Parathyroid adenoma (tissue), 2 donors: ENCODE measurements at regions not wholly inside any gene's neighbourhood (a gene's known extent, or its start where the extent isn't known, plus 50 kb on each side); places are given as distances from the start of the nearest gene placed in this dataset.

Source experiments
- H2AFZ ChIP-seq: fragments of 300-600 bp; sonication (generic); one replicate; pipeline ENCODE4 v1.7.0; 2017; ENCODE audit warnings: antibody characterized with exemption, mild to moderate bottlenecking
- H3K27ac ChIP-seq: fragments of 300-600 bp; sonication (generic); one replicate; pipeline ENCODE4 v1.7.0; 2017
- H3K27me3 ChIP-seq: fragments of 300-600 bp; sonication (generic); one replicate; pipeline ENCODE4 v1.7.0; 2017; ENCODE audit warnings: low read length; ENCODE audit not compliant: control insufficient read depth, insufficient read depth
- H3K36me3 ChIP-seq: fragments of 300-600 bp; sonication (generic); one replicate; pipeline ENCODE4 v1.7.0; 2017; ENCODE audit warnings: low read length; ENCODE audit not compliant: control insufficient read depth, insufficient read depth
- H3K4me1 ChIP-seq: fragments of 300-600 bp; sonication (generic); one replicate; pipeline ENCODE4 v1.7.0; 2017; ENCODE audit warnings: control low read depth
- H3K4me2 ChIP-seq: fragments of 300-600 bp; sonication (generic); one replicate; pipeline ENCODE4 v1.7.0; 2017; ENCODE audit warnings: low read length
- H3K4me3 ChIP-seq: fragments of 300-600 bp; sonication (generic); one replicate; pipeline ENCODE4 v1.7.0; 2017; ENCODE audit warnings: low read depth, low read length
- H3K79me2 ChIP-seq: fragments of 300-600 bp; sonication (generic); one replicate; pipeline ENCODE4 v1.7.0; 2017; ENCODE audit warnings: control low read depth
- H3K9ac ChIP-seq: fragments of 300-600 bp; sonication (generic); one replicate; pipeline ENCODE4 v1.7.0; 2017; ENCODE audit warnings: mild to moderate bottlenecking
- H3K9me3 ChIP-seq: fragments of 300-600 bp; sonication (generic); one replicate; pipeline ENCODE4 v1.7.0; 2017; ENCODE audit warnings: low read length; ENCODE audit not compliant: control insufficient read depth
- CTCF ChIP-seq: fragments of 300-600 bp; sonication (generic); IDR thresholded peaks from one replicate; pipeline ENCODE4 v1.7.0; 2017; ENCODE audit warnings: antibody characterized with exemption, mild to moderate bottlenecking
- donor health status: primary hyperparathyroidism.

DNA sequence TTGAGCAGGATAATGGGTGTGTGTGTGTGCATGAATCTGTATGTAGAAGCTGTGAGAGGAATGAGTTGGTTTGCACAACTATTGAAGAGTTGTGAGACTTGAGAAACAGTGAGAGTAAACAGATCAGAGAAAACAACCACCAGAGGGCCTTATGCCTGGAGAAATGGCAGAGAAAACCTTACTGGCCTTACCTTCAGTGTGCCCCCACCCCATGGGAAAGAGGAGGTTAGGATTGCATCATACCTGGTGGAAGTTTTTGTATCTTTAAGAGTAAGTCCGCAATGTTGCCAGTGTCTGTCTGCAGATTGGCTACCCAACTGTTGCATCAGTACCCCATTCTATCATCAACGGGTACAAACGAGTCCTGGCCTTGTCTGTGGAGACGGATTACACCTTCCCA is 1909.4 kb upstream of the WWC1 start:
- no peaks in the 10 kb centered on the region for H3K27me3 ChIP-seq
- H3K9ac ChIP-seq = no peak overlapping the region
- no peaks in the 10 kb centered on the region for H3K9me3 ChIP-seq
- no peak overlapping the region for H3K4me3 ChIP-seq
- H3K4me1 ChIP-seq = no peaks in the 10 kb centered on the region
- no peaks in the 10 kb centered on the region for H3K36me3 ChIP-seq
- H3K79me2 ChIP-seq = no peaks in the 10 kb centered on the region
- no peak overlapping the region for H3K4me2 ChIP-seq
- no peak overlapping the region for H3K27ac ChIP-seq
- no peak for TF ChIP-seq CTCF
- no peak overlapping the region for H2AFZ ChIP-seq

DNA sequence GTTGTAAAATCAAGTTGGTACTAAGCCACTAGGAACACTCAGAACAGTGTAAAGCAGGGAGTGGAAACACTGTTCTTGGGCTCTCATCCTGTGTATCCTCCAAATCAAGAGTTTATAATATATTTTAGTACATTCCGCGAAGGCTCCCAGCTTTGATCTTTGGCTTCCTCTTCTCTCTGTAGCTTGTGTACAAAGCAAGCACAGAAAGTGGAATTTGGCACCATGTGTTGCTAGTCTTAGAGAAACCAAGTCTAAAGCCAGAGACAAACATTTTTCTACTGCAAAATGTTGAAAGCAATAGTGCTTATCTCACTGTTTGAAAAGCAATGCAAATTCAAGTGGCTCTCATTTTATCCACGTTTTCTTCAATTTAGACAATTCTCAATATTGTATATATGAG is 1893.3 kb upstream of the WWC1 start:
- H3K79me2 ChIP-seq = no peaks in the 10 kb centered on the region
- H3K27me3 ChIP-seq = no peaks in the 10 kb centered on the region
- no peak overlapping the region for H2AFZ ChIP-seq
- H3K9ac ChIP-seq = no peak overlapping the region
- no peak overlapping the region for H3K27ac ChIP-seq
- H3K4me3 ChIP-seq = no peak overlapping the region
- no peak for TF ChIP-seq CTCF
- no peaks in the 10 kb centered on the region for H3K4me1 ChIP-seq
- no peaks in the 10 kb centered on the region for H3K36me3 ChIP-seq
- no peak overlapping the region for H3K4me2 ChIP-seq
- no peaks in the 10 kb centered on the region for H3K9me3 ChIP-seq

GRCh38 chr5:166399781-166400180 is 1891.7 kb upstream of the WWC1 start:
- Histone ChIP-seq H3K4me1 (no peaks in the 10 kb centered on the region), H3K4me2 (no peak overlapping the region), H3K9me3 (no peaks in the 10 kb centered on the region), H3K9ac (no peak overlapping the region), H2AFZ (no peak overlapping the region), H3K79me2 (no peaks in the 10 kb centered on the region), H3K4me3 (no peak overlapping the region), H3K36me3 (no peaks in the 10 kb centered on the region), H3K27ac (no peak overlapping the region), H3K27me3 (no peaks in the 10 kb centered on the region)
- no peak for TF ChIP-seq CTCF

- Histone ChIP-seq H3K36me3 (no peaks in the 10 kb centered on the region), H2AFZ (no peak overlapping the region), H3K9me3 (no peaks in the 10 kb centered on the region), H3K27ac (no peak overlapping the region), H3K27me3 (no peaks in the 10 kb centered on the region), H3K79me2 (no peaks in the 10 kb centered on the region), H3K4me1 (no peaks in the 10 kb centered on the region), H3K4me3 (no peak overlapping the region), H3K4me2 (no peak overlapping the region), H3K9ac (no peak overlapping the region)
- TF ChIP-seq CTCF = no peak
These were observed 1890.1 kb upstream of the WWC1 start for GRCh38 chr5:166401391-166401790.

DNA sequence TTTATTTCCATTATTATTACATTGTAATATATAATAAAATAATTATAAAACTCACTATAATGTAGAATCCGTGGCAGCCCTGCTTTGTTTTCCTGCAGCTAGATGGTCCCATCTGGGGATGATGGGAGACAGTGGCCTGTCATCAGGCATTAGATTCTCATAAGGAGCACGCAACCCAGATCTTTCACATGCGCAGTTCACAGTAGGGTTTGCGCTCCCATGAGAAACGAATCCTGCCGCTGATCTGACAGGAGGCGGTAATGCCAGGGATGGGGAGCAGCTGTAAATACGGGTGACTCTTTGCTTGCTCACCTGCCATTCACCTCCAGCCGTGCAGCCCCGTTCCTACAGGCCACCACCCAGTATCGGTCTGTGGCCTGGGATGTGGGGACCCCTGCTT is 1879.3 kb upstream of the WWC1 start:
- Histone ChIP-seq H3K9ac (no peak overlapping the region), H3K27me3 (no peaks in the 10 kb centered on the region), H3K9me3 (no peaks in the 10 kb centered on the region), H3K4me3 (no peak overlapping the region), H2AFZ (no peak overlapping the region), H3K4me1 (no peaks in the 10 kb centered on the region), H3K79me2 (no peaks in the 10 kb centered on the region), H3K36me3 (no peaks in the 10 kb centered on the region), H3K27ac (no peak overlapping the region), H3K4me2 (no peak overlapping the region)
- no peak for TF ChIP-seq CTCF
